KMS-11 (cell line): ENCODE measurements at regions not wholly inside any gene's neighbourhood (a gene's known extent, or its start where the extent isn't known, plus 50 kb on each side); places are given as distances from the start of the nearest gene placed in this dataset.

Source experiments
- H2AFZ ChIP-seq: fragments of 200-600 bp; sonication (generic); 2 replicates; pipeline ENCODE4 v1.6.1; 2016; ENCODE audit warnings: antibody characterized with exemption, mixed run types, low read depth
- H3K27ac ChIP-seq: fragments of 200-600 bp; sonication (generic); 2 replicates; pipeline ENCODE4 v1.6.1; 2016; ENCODE audit warnings: mild to moderate bottlenecking, mixed run types
- H3K27me3 ChIP-seq: fragments of 200-600 bp; sonication (generic); 2 replicates; pipeline ENCODE4 v1.6.1; 2017; ENCODE audit warnings: mild to moderate bottlenecking, low read depth, mixed run types, moderate library complexity; ENCODE audit not compliant: insufficient read depth
- H3K36me3 ChIP-seq: fragments of 200-600 bp; sonication (generic); 2 replicates; pipeline ENCODE4 v1.6.1; 2017; ENCODE audit warnings: mild to moderate bottlenecking, mixed run types; ENCODE audit not compliant: insufficient read depth
- H3K4me1 ChIP-seq: fragments of 200-600 bp; sonication (generic); 2 replicates; pipeline ENCODE4 v1.6.1; 2016; ENCODE audit warnings: mild to moderate bottlenecking, low read depth, mixed run types; ENCODE audit not compliant: poor library complexity, severe bottlenecking
- H3K4me2 ChIP-seq: fragments of 200-600 bp; sonication (generic); 2 replicates; pipeline ENCODE4 v1.7.0; 2016; ENCODE audit warnings: mild to moderate bottlenecking, mixed run types
- H3K4me3 ChIP-seq: fragments of 200-600 bp; sonication (generic); IDR thresholded peaks from 2 replicates; pipeline ENCODE4 v1.6.1; 2017; ENCODE audit warnings: low read depth, low read length, mixed read lengths; ENCODE audit not compliant: insufficient read depth
- H3K79me2 ChIP-seq: fragments of 200-600 bp; sonication (generic); 2 replicates; pipeline ENCODE4 v1.6.1; 2016; ENCODE audit warnings: low read depth, mixed run types; ENCODE audit not compliant: insufficient read depth
- H3K9ac ChIP-seq: fragments of 200-600 bp; sonication (generic); 2 replicates; pipeline ENCODE4 v1.6.1; 2016; ENCODE audit warnings: mild to moderate bottlenecking, mixed run types
- H4K20me1 ChIP-seq: fragments of 200-600 bp; sonication (generic); 2 replicates; pipeline ENCODE4 v1.6.1; 2016; ENCODE audit warnings: mild to moderate bottlenecking, mixed run types; ENCODE audit not compliant: insufficient read depth
- TF ChIP-seq, protein P1 (sequence below): fragments of 200-600 bp; sonication (generic); conservative IDR thresholded peaks from 2 replicates; pipeline ENCODE4 v1.6.1; 2017; ENCODE audit warnings: low read depth, mild to moderate bottlenecking, antibody characterized with exemption, low read length, moderate library complexity, mixed read lengths

DNA sequence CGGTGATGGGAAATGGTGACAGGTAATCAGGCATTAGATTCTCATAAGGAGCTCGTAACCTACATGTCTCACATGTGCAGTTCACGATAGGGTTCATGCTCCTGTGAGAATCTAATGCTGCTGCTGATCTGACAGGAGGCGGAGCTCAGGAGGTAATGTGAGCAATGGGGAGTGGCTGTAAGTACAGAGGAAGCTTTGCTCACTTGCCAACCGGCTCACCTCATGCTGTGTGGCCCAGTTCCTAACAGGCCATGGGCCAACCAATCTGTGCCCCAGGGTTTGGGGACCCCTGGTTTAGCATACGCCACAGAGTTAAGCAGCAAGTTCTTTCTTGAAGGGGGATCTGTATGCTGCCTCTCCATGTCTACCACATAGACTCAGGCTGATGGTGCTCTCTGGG, 133.1 kb downstream of the IQUB start:
- Histone ChIP-seq H3K27ac (no peak overlapping the region), H3K9ac (no peak overlapping the region), H3K27me3 (no peaks in the 10 kb centered on the region), H3K36me3 (no peaks in the 10 kb centered on the region), H3K4me2 (no peak overlapping the region), H2AFZ (no peak overlapping the region), H3K4me1 (no peaks in the 10 kb centered on the region), H3K4me3 (no peak overlapping the region), H4K20me1 (no peaks in the 10 kb centered on the region), H3K79me2 (no peaks in the 10 kb centered on the region)
- TF ChIP-seq, protein P1, sequence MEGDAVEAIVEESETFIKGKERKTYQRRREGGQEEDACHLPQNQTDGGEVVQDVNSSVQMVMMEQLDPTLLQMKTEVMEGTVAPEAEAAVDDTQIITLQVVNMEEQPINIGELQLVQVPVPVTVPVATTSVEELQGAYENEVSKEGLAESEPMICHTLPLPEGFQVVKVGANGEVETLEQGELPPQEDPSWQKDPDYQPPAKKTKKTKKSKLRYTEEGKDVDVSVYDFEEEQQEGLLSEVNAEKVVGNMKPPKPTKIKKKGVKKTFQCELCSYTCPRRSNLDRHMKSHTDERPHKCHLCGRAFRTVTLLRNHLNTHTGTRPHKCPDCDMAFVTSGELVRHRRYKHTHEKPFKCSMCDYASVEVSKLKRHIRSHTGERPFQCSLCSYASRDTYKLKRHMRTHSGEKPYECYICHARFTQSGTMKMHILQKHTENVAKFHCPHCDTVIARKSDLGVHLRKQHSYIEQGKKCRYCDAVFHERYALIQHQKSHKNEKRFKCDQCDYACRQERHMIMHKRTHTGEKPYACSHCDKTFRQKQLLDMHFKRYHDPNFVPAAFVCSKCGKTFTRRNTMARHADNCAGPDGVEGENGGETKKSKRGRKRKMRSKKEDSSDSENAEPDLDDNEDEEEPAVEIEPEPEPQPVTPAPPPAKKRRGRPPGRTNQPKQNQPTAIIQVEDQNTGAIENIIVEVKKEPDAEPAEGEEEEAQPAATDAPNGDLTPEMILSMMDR, result no peak

DNA sequence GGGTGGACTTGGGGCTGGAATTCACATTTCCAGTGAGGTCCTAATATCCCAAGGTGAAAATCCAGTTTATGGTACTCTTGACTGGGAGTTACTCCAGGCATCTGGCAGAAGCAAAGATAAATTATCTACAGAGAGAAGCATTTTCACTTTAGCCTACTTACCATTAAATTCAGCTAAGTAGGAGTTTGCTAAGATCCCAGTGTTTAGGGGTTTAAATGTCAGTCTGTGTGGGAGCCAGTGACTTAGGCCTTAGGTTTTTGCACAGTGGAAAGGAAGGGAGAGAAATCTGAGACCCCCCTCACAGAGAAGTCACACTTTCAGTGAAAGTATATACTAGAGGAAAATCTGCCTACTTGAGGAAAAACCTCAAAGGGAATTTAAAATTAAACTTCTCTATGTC, 134.2 kb downstream of the IQUB start:
- Histone ChIP-seq H3K4me1 (no peaks in the 10 kb centered on the region), H2AFZ (no peak overlapping the region), H3K27me3 (no peaks in the 10 kb centered on the region), H4K20me1 (no peaks in the 10 kb centered on the region), H3K79me2 (no peaks in the 10 kb centered on the region), H3K36me3 (no peaks in the 10 kb centered on the region), H3K27ac (no peak overlapping the region), H3K4me3 (no peak overlapping the region), H3K4me2 (no peak overlapping the region), H3K9ac (no peak overlapping the region)
- TF ChIP-seq, protein P1, result no peak

DNA sequence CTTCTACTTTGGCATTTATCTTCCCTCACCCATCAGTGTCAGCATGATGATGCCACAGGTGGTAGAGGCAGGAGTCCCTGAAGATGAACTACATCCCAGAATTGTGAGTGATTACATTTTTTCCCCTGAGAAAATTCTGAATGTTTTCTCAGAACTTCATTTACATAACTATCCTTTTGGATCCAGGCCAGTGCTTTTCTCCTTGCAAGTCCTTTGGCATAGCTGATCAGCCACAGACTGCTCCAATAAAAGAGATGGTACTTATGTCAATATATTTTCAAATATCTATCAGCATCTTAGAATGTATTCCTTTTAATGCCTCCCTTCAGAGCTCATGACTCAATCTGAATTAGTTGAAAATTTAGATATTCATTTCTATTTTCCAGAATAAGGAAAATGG, 135.5 kb downstream of the IQUB start:
- no peaks in the 10 kb centered on the region for H3K36me3 ChIP-seq
- no peaks in the 10 kb centered on the region for H3K79me2 ChIP-seq
- H4K20me1 ChIP-seq, result no peaks in the 10 kb centered on the region
- TF ChIP-seq, protein P1, result no peak
- no peaks in the 10 kb centered on the region for H3K4me1 ChIP-seq
- H3K9ac ChIP-seq, result no peak overlapping the region
- no peak overlapping the region for H2AFZ ChIP-seq
- no peak overlapping the region for H3K4me3 ChIP-seq
- H3K4me2 ChIP-seq, result no peak overlapping the region
- H3K27ac ChIP-seq, result no peak overlapping the region
- no peaks in the 10 kb centered on the region for H3K27me3 ChIP-seq

DNA sequence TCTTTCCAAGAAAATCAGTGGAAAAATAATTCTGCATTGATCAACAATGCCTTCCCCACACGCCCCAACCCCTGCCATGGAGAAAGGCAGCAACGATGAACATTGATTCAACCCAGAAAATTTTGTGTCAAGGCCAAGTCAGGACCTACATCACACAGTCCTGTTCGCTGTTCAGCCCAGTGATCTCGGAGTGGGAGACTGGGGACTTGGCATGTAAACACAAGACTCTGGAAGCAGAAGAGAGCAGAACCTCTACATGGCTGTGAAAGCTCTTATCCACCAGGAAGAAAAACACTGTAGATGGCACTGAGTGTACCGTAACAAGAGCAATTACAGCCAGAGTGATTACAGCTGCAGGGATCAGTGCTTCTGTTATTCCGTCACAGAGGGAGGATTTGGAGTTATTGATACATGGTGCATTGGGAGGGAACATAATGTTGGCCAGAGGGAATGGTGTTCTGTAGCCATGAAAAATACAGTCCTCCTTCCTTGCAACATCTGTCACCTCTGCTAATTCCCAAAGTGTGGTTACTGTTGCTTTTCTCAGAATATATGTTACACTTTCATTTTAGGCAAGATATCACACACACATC, 136.6 kb downstream of the IQUB start:
- Histone ChIP-seq H3K4me1 (no peaks in the 10 kb centered on the region), H3K27ac (no peak overlapping the region), H3K79me2 (no peaks in the 10 kb centered on the region), H3K27me3 (no peaks in the 10 kb centered on the region), H4K20me1 (no peaks in the 10 kb centered on the region), H3K9ac (no peak overlapping the region), H3K36me3 (no peaks in the 10 kb centered on the region), H3K4me3 (no peak overlapping the region), H3K4me2 (no peak overlapping the region), H2AFZ (no peak overlapping the region)
- TF ChIP-seq, protein P1, result no peak
